Fibroblast of villous mesenchyme (primary cell): ENCODE measurements at regions not wholly inside any gene's neighbourhood (a gene's known extent, or its start where the extent isn't known, plus 50 kb on each side); places are given as distances from the start of the nearest gene placed in this dataset.

ENCODE experiments used
- DNase-seq: peaks from one replicate; pipeline ENCODE4 v3.0.0-alpha.2; 2010; ENCODE audit warnings: low read depth
- H3K4me3 ChIP-seq: 2 replicates; pipeline ENCODE4 v1.5.1; 2011; ENCODE audit warnings: low read depth, mild to moderate bottlenecking, low read length
- CTCF ChIP-seq: IDR thresholded peaks from 2 replicates; pipeline ENCODE4 v1.5.1; 2012; ENCODE audit warnings: low read depth, mild to moderate bottlenecking, low read length; ENCODE audit not compliant: insufficient read depth

GRCh38 chr7:138254444-138254843, 178.2 kb downstream of the AKR1D1 start:
- no peak for TF ChIP-seq CTCF
- no peak overlapping the region for H3K4me3 ChIP-seq
- no peak for DNase-seq

- H3K4me3 ChIP-seq, result no peak overlapping the region
- DNase-seq, result peak; percentile 99
- TF ChIP-seq CTCF, result no peak
Measured at GRCh38 chr7:138257459-138258196, 181.4 kb downstream of the AKR1D1 start.

GRCh38 chr7:138258197-138258559, 181.9 kb downstream of the AKR1D1 start:
- TF ChIP-seq CTCF, result no peak
- DNase-seq, result peak; percentile 94
- no peak overlapping the region for H3K4me3 ChIP-seq

- H3K4me3 ChIP-seq, result no peak overlapping the region
- TF ChIP-seq CTCF, result no peak
- no peak for DNase-seq
Measured at GRCh38 chr7:138259675-138260074, 183.4 kb downstream of the AKR1D1 start.

GRCh38 chr7:138267934-138268333, 191.7 kb downstream of the AKR1D1 start:
- no peak for DNase-seq
- TF ChIP-seq CTCF, result no peak
- H3K4me3 ChIP-seq, result no peak overlapping the region

GRCh38 chr7:138276891-138277290, 183.2 kb upstream of the TRIM24 start:
- no peak for TF ChIP-seq CTCF
- DNase-seq, result no peak
- no peak overlapping the region for H3K4me3 ChIP-seq

GRCh38 chr7:138278601-138279000, 181.5 kb upstream of the TRIM24 start:
- DNase-seq, result peak; percentile 23
- TF ChIP-seq CTCF, result no peak
- H3K4me3 ChIP-seq, result no peak overlapping the region
